ENCODE measurements at regions not wholly inside any gene's neighbourhood (a gene's known extent, or its start where the extent isn't known, plus 50 kb on each side); places are given as distances from the start of the nearest gene placed in this dataset.
"Not testable (repeated sequence)": the region's sequence is repeated elsewhere in the genome, so short reads cannot be mapped to it uniquely, and the experiment has no call there.

GRCh38 chr7:34333184-34333583 lies 324.8 kb upstream of the NPSR1 start:
- Histone ChIP-seq H3K36me3 (ENCODE audit: insufficient read depth, low read length) (no peaks in the 10 kb centered on the region), H3K27ac (ENCODE audit: low read depth, low read length) (no peak overlapping the region), H3K4me1 (ENCODE audit: insufficient read depth, low read length) (no peaks in the 10 kb centered on the region), H3K27me3 (ENCODE audit: control insufficient read depth in 1 of 2, insufficient read depth in 2 of 2, low read length in 2 of 2) (no peaks in the 10 kb centered on the region), H3K4me3 (ENCODE audit: low read depth in 1 of 2, low read length in 2 of 2) (no peak overlapping the region), H3K9me3 (ENCODE audit: low read length) (no peaks in the 10 kb centered on the region), H3K9ac (ENCODE audit: low read length) (no peak overlapping the region)

- Histone ChIP-seq H3K27ac (ENCODE audit: low read depth, low read length) (no peak overlapping the region), H3K4me3 (ENCODE audit: low read depth in 1 of 2, low read length in 2 of 2) (no peak overlapping the region), H3K4me1 (ENCODE audit: insufficient read depth, low read length) (no peaks in the 10 kb centered on the region), H3K9ac (ENCODE audit: low read length) (no peak overlapping the region), H3K9me3 (ENCODE audit: low read length) (no peaks in the 10 kb centered on the region), H3K27me3 (ENCODE audit: control insufficient read depth in 1 of 2, insufficient read depth in 2 of 2, low read length in 2 of 2) (no peaks in the 10 kb centered on the region), H3K36me3 (ENCODE audit: insufficient read depth, low read length) (no peaks in the 10 kb centered on the region)
Observed at GRCh38 chr7:34333925-34334324, 324.1 kb upstream of the NPSR1 start.

- no peak overlapping the region for H3K4me3 ChIP-seq (ENCODE audit: low read depth in 1 of 2, low read length in 2 of 2)
- H3K27me3 ChIP-seq (ENCODE audit: control insufficient read depth in 1 of 2, insufficient read depth in 2 of 2, low read length in 2 of 2) = no peaks in the 10 kb centered on the region
- no peaks in the 10 kb centered on the region for H3K36me3 ChIP-seq (ENCODE audit: insufficient read depth, low read length)
- H3K9ac ChIP-seq (ENCODE audit: low read length) = no peak overlapping the region
- no peaks in the 10 kb centered on the region for H3K4me1 ChIP-seq (ENCODE audit: insufficient read depth, low read length)
- no peaks in the 10 kb centered on the region for H3K9me3 ChIP-seq (ENCODE audit: low read length)
- H3K27ac ChIP-seq (ENCODE audit: low read depth, low read length) = no peak overlapping the region
Observed at GRCh38 chr7:34337163-34337562, 320.9 kb upstream of the NPSR1 start.

- Histone ChIP-seq H3K9ac (ENCODE audit: low read length) (no peak overlapping the region), H3K4me1 (ENCODE audit: insufficient read depth, low read length) (no peaks in the 10 kb centered on the region), H3K4me3 (ENCODE audit: low read depth in 1 of 2, low read length in 2 of 2) (no peak overlapping the region)
Observed at GRCh38 chr7:34338961-34339526, 319.0 kb upstream of the NPSR1 start.

GRCh38 chr7:34341326-34341725 lies 316.7 kb upstream of the NPSR1 start:
- Histone ChIP-seq H3K27ac (ENCODE audit: low read depth, low read length) (no peak overlapping the region), H3K4me1 (ENCODE audit: insufficient read depth, low read length) (no peaks in the 10 kb centered on the region), H3K9me3 (ENCODE audit: low read length) (no peaks in the 10 kb centered on the region), H3K36me3 (ENCODE audit: insufficient read depth, low read length) (no peaks in the 10 kb centered on the region), H3K27me3 (ENCODE audit: control insufficient read depth in 1 of 2, insufficient read depth in 2 of 2, low read length in 2 of 2) (no peaks in the 10 kb centered on the region), H3K4me3 (ENCODE audit: low read depth in 1 of 2, low read length in 2 of 2) (no peak overlapping the region), H3K9ac (ENCODE audit: low read length) (no peak overlapping the region)

More at GRCh38 chr7:34338961-34339526, 319.0 kb upstream of the NPSR1 start:
- no peaks in the 10 kb centered on the region for H3K36me3 ChIP-seq (ENCODE audit: insufficient read depth, low read length)
- no peaks in the 10 kb centered on the region for H3K9me3 ChIP-seq (ENCODE audit: low read length)
- no peaks in the 10 kb centered on the region for H3K27me3 ChIP-seq (ENCODE audit: control insufficient read depth in 1 of 2, insufficient read depth in 2 of 2, low read length in 2 of 2)
- no peak overlapping the region for H3K27ac ChIP-seq (ENCODE audit: low read depth, low read length)

- H3K9me3 ChIP-seq (ENCODE audit: low read length) = no peaks in the 10 kb centered on the region
- no peaks in the 10 kb centered on the region for H3K27me3 ChIP-seq (ENCODE audit: control insufficient read depth in 1 of 2, insufficient read depth in 2 of 2, low read length in 2 of 2)
- no peaks in the 10 kb centered on the region for H3K36me3 ChIP-seq (ENCODE audit: insufficient read depth, low read length)
- no peak overlapping the region for H3K4me3 ChIP-seq (ENCODE audit: low read depth in 1 of 2, low read length in 2 of 2)
- H3K9ac ChIP-seq (ENCODE audit: low read length) = no peak overlapping the region
- no peak overlapping the region for H3K27ac ChIP-seq (ENCODE audit: low read depth, low read length)
- H3K4me1 ChIP-seq (ENCODE audit: insufficient read depth, low read length) = no peaks in the 10 kb centered on the region
Observed at GRCh38 chr7:34342387-34342786, 315.6 kb upstream of the NPSR1 start.

- Histone ChIP-seq H3K36me3 (ENCODE audit: insufficient read depth, low read length) (no peaks in the 10 kb centered on the region), H3K27me3 (ENCODE audit: control insufficient read depth in 1 of 2, insufficient read depth in 2 of 2, low read length in 2 of 2) (no peaks in the 10 kb centered on the region), H3K4me1 (ENCODE audit: insufficient read depth, low read length) (no peaks in the 10 kb centered on the region), H3K9ac (ENCODE audit: low read length) (no peak overlapping the region), H3K4me3 (ENCODE audit: low read depth in 1 of 2, low read length in 2 of 2) (no peak overlapping the region), H3K9me3 (ENCODE audit: low read length) (no peaks in the 10 kb centered on the region), H3K27ac (ENCODE audit: low read depth, low read length) (no peak overlapping the region)
Observed at GRCh38 chr7:34343667-34344066, 314.4 kb upstream of the NPSR1 start.

GRCh38 chr7:34354011-34354410 lies 304.0 kb upstream of the NPSR1 start:
- H3K27me3 ChIP-seq (ENCODE audit: control insufficient read depth in 1 of 2, insufficient read depth in 2 of 2, low read length in 2 of 2) = no peaks in the 10 kb centered on the region
- H3K4me1 ChIP-seq (ENCODE audit: insufficient read depth, low read length) = no peaks in the 10 kb centered on the region
- no peaks in the 10 kb centered on the region for H3K9me3 ChIP-seq (ENCODE audit: low read length)
- H3K9ac ChIP-seq (ENCODE audit: low read length) = no peak overlapping the region
- H3K27ac ChIP-seq (ENCODE audit: low read depth, low read length) = no peak overlapping the region
- no peaks in the 10 kb centered on the region for H3K36me3 ChIP-seq (ENCODE audit: insufficient read depth, low read length)
- no peak overlapping the region for H3K4me3 ChIP-seq (ENCODE audit: low read depth in 1 of 2, low read length in 2 of 2)

- H3K9me3 ChIP-seq (ENCODE audit: low read length) = no peaks in the 10 kb centered on the region
- H3K9ac ChIP-seq (ENCODE audit: low read length) = no peak overlapping the region
- H3K4me3 ChIP-seq (ENCODE audit: low read depth in 1 of 2, low read length in 2 of 2) = no peak overlapping the region
- H3K36me3 ChIP-seq (ENCODE audit: insufficient read depth, low read length) = no peaks in the 10 kb centered on the region
- H3K4me1 ChIP-seq (ENCODE audit: insufficient read depth, low read length) = no peaks in the 10 kb centered on the region
- no peaks in the 10 kb centered on the region for H3K27me3 ChIP-seq (ENCODE audit: control insufficient read depth in 1 of 2, insufficient read depth in 2 of 2, low read length in 2 of 2)
- H3K27ac ChIP-seq (ENCODE audit: low read depth, low read length) = no peak overlapping the region
Observed at GRCh38 chr7:34354899-34355298, 303.1 kb upstream of the NPSR1 start.

GRCh38 chr7:34357068-34357467 lies 300.9 kb upstream of the NPSR1 start:
- H3K27ac ChIP-seq (ENCODE audit: low read depth, low read length) = no peak overlapping the region
- no peak overlapping the region for H3K9ac ChIP-seq (ENCODE audit: low read length)
- no peaks in the 10 kb centered on the region for H3K27me3 ChIP-seq (ENCODE audit: control insufficient read depth in 1 of 2, insufficient read depth in 2 of 2, low read length in 2 of 2)
- H3K4me1 ChIP-seq (ENCODE audit: insufficient read depth, low read length) = no peaks in the 10 kb centered on the region
- no peaks in the 10 kb centered on the region for H3K36me3 ChIP-seq (ENCODE audit: insufficient read depth, low read length)
- H3K4me3 ChIP-seq (ENCODE audit: low read depth in 1 of 2, low read length in 2 of 2) = no peak overlapping the region
- no peaks in the 10 kb centered on the region for H3K9me3 ChIP-seq (ENCODE audit: low read length)

- no peaks in the 10 kb centered on the region for H3K36me3 ChIP-seq (ENCODE audit: insufficient read depth, low read length)
- H3K27me3 ChIP-seq (ENCODE audit: control insufficient read depth in 1 of 2, insufficient read depth in 2 of 2, low read length in 2 of 2) = no peaks in the 10 kb centered on the region
- no peak overlapping the region for H3K27ac ChIP-seq (ENCODE audit: low read depth, low read length)
- no peak overlapping the region for H3K4me3 ChIP-seq (ENCODE audit: low read depth in 1 of 2, low read length in 2 of 2)
- H3K9me3 ChIP-seq (ENCODE audit: low read length) = no peaks in the 10 kb centered on the region
- H3K4me1 ChIP-seq (ENCODE audit: insufficient read depth, low read length) = no peaks in the 10 kb centered on the region
- H3K9ac ChIP-seq (ENCODE audit: low read length) = no peak overlapping the region
Observed at GRCh38 chr7:34357946-34358345, 300.1 kb upstream of the NPSR1 start.

GRCh38 chr7:34358578-34358977 lies 299.4 kb upstream of the NPSR1 start:
- not testable (repeated sequence) for H3K4me1 ChIP-seq (ENCODE audit: insufficient read depth, low read length); H3K36me3 ChIP-seq (ENCODE audit: insufficient read depth, low read length); H3K27ac ChIP-seq (ENCODE audit: low read depth, low read length); H3K9me3 ChIP-seq (ENCODE audit: low read length); H3K9ac ChIP-seq (ENCODE audit: low read length); H3K4me3 ChIP-seq (ENCODE audit: low read depth in 1 of 2, low read length in 2 of 2); H3K27me3 ChIP-seq (ENCODE audit: control insufficient read depth in 1 of 2, insufficient read depth in 2 of 2, low read length in 2 of 2)
